RWPE2 (cell line): ENCODE measurements at regions not wholly inside any gene's neighbourhood (a gene's known extent, or its start where the extent isn't known, plus 50 kb on each side); places are given as distances from the start of the nearest gene placed in this dataset.
A peak's percentile ranks its signal among the peaks of the same experiment; 100 is the strongest.

Experiments used
- ATAC-seq: fragments of 200-7000 bp; cut with Tn5 transposase; 3 replicates; pipeline ENCODE4 v1.9.1; 2021; ENCODE audit warnings: low read depth
- DNase-seq: peaks from one replicate; pipeline ENCODE4 v3.0.0-alpha.2; 2020; ENCODE audit warnings: low spot score
- H3K27ac ChIP-seq: fragments of 450-650 bp; 2 replicates; pipeline ENCODE4 v1.5.1; 2017; ENCODE audit warnings: mild to moderate bottlenecking; ENCODE audit not compliant: poor library complexity, severe bottlenecking
- H3K27me3 ChIP-seq: fragments of 250-450 bp; sonication (Bioruptor Pico); 2 replicates; pipeline ENCODE4 v1.5.1; 2021; ENCODE audit warnings: mild to moderate bottlenecking, moderate library complexity; ENCODE audit not compliant: insufficient read depth, poor library complexity, severe bottlenecking
- H3K36me3 ChIP-seq: fragments of 250-450 bp; sonication (Bioruptor Pico); 2 replicates; pipeline ENCODE4 v1.5.1; 2020; ENCODE audit warnings: low read depth, mild to moderate bottlenecking, moderate library complexity
- H3K4me1 ChIP-seq: fragments of 250-450 bp; sonication (Bioruptor Pico); 2 replicates; pipeline ENCODE4 v1.5.1; 2021; ENCODE audit warnings: mild to moderate bottlenecking, moderate library complexity; ENCODE audit not compliant: insufficient read depth, poor library complexity, severe bottlenecking
- H3K4me3 ChIP-seq: fragments of 250-450 bp; sonication (Bioruptor Pico); 2 replicates; pipeline ENCODE4 v1.5.1; 2021; ENCODE audit warnings: mild to moderate bottlenecking, moderate library complexity; ENCODE audit not compliant: severe bottlenecking
- H3K9me3 ChIP-seq: fragments of 250-450 bp; sonication (Bioruptor Pico); 2 replicates; pipeline ENCODE4 v1.5.1; 2021; ENCODE audit warnings: mild to moderate bottlenecking, moderate library complexity; ENCODE audit not compliant: severe bottlenecking
- TF ChIP-seq, protein P1 (sequence below): fragments of 450-650 bp; IDR thresholded peaks from one replicate; pipeline ENCODE4 v1.5.1; 2017; ENCODE audit warnings: mild to moderate bottlenecking, moderate library complexity; ENCODE audit not compliant: poor library complexity, severe bottlenecking

DNA sequence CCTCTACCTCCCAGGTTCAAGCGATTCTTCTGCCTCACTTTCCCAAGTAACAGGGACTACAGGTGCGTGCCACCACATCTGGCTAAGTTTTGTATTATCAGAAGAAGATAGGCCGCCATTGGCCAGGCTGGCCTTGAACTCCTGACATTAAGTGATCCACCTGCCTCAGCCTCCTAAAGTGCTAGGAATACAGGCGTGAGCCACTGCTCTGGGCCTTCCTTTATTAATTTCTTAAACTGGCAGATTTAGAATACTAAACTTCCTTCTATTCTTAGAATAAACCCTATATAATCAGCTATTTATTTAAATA, 86.6 kb downstream of the HFE start:
- ATAC-seq = no peak
- DNase-seq = no peak
- TF ChIP-seq, protein P1, sequence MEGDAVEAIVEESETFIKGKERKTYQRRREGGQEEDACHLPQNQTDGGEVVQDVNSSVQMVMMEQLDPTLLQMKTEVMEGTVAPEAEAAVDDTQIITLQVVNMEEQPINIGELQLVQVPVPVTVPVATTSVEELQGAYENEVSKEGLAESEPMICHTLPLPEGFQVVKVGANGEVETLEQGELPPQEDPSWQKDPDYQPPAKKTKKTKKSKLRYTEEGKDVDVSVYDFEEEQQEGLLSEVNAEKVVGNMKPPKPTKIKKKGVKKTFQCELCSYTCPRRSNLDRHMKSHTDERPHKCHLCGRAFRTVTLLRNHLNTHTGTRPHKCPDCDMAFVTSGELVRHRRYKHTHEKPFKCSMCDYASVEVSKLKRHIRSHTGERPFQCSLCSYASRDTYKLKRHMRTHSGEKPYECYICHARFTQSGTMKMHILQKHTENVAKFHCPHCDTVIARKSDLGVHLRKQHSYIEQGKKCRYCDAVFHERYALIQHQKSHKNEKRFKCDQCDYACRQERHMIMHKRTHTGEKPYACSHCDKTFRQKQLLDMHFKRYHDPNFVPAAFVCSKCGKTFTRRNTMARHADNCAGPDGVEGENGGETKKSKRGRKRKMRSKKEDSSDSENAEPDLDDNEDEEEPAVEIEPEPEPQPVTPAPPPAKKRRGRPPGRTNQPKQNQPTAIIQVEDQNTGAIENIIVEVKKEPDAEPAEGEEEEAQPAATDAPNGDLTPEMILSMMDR = no peak
- H3K9me3 ChIP-seq = no peaks in the 10 kb centered on the region
- H3K36me3 ChIP-seq = no peaks in the 10 kb centered on the region
- H3K27me3 ChIP-seq = no peaks in the 10 kb centered on the region
- no peak overlapping the region for H3K4me3 ChIP-seq
- no peak overlapping the region for H3K27ac ChIP-seq
- H3K4me1 ChIP-seq = peaks cover 19% of the 10 kb centered on the region

DNA sequence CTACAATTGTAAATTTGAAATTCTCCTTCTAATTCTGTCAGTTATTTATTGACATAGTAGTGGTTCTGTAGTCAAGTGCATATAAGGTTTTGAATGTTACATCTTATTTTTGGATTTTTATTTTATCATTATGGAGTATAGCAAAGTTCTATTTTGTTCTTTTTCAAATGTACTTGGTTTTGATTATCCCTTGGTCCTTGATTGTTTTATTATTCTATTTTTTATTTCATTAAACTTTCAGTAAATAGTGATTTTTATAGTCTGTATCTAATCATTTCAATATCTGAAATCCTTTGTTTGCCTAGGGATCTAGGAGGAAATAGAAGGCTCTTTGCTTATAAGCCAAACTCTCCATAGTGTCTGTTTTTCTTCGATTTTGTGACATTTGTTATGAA, 87.8 kb downstream of the HFE start:
- peaks cover 19% of the 10 kb centered on the region for H3K4me1 ChIP-seq
- no peak overlapping the region for H3K27ac ChIP-seq
- no peak overlapping the region for H3K4me3 ChIP-seq
- no peaks in the 10 kb centered on the region for H3K9me3 ChIP-seq
- no peaks in the 10 kb centered on the region for H3K36me3 ChIP-seq
- DNase-seq (no peak), ATAC-seq (no peak)
- TF ChIP-seq, protein P1 = no peak
- no peaks in the 10 kb centered on the region for H3K27me3 ChIP-seq

DNA sequence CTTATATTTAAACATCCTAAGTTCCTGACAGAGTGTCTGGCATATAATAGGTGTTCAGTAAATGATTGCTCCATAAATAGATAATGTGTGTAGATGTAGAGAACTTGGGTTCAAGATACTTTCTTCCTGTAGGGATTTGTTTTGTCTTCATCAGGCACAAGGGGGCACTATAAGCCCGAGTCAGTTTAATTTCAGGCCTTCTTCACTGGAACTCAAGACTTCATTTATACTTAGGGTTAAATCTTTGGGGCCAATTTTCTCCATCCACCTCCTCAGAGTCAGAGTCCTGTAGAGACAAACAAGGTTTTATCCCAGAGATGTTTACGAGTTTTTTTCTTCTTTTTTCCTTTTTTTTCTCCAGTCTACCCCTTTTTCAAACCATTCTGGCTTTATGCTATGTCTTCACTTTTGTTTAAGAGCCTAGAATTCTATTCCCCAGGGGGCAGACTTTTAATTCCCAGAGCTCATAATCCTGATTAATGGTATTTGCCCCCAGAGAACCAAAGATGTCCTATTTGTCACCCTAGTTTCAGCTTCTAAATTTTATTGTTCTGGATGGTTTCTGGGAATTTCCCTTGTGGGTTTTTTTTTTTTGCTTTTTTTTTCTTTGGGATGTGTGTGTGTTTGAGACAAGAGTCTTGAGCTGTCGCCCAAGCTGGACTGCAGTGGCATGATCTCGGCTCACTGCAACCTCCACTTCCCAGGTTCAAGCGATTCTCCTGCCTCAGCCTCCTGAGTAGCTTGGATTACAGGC, 88.4 kb downstream of the HFE start:
- Histone ChIP-seq H3K9me3 (no peaks in the 10 kb centered on the region), H3K4me3 (no peak overlapping the region), H3K27ac (no peak overlapping the region), H3K36me3 (no peaks in the 10 kb centered on the region), H3K27me3 (no peaks in the 10 kb centered on the region), H3K4me1 (peaks cover 15% of the 10 kb centered on the region)
- TF ChIP-seq, protein P1 = peak; percentile 78
- ATAC-seq (no peak), DNase-seq (no peak)

DNA sequence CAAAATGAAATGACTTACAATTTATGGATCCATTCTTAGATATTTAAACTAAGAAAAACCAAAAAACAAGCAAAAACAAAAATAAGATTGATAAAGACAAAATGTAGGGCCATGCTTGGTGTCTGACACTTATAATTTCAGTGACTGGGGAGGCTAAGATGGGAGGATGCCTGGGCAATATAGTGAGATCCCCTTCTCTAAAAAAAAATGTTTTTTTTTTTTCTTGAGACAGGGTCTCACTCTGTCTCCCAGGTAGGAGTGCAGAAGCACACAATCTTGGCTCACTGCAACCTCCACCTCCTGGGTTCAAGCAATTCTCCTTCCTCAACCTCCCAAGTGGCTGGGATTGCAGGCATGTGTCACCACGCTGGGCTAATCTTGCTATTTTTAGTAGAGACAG, 92.4 kb downstream of the HFE start:
- no peak overlapping the region for H3K27ac ChIP-seq
- ATAC-seq (no peak), DNase-seq (no peak)
- peaks cover 13% of the 10 kb centered on the region for H3K4me1 ChIP-seq
- no peak overlapping the region for H3K4me3 ChIP-seq
- no peaks in the 10 kb centered on the region for H3K9me3 ChIP-seq
- TF ChIP-seq, protein P1 = no peak
- H3K27me3 ChIP-seq = no peaks in the 10 kb centered on the region
- no peaks in the 10 kb centered on the region for H3K36me3 ChIP-seq

DNA sequence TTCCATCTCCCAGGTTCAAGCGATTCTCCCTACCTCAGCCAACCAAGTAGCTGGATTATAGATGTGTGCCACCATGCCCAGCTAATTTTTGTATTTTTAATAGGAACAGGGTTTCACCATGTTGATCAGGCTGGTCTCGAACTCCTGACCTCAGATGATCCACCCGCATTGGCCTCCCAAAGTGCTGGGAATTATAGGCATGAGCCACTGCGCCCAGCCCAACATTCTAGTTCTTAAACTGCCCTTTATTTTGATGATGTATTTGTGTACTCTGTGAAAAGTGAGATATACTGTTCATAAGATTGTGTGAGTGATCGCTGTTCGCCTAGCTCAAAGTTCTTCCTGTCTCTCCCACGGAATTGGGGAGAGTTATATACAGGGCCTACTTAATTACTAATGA, 93.1 kb downstream of the HFE start:
- no peaks in the 10 kb centered on the region for H3K36me3 ChIP-seq
- no peak overlapping the region for H3K27ac ChIP-seq

More for the DNA sequence above, 93.1 kb downstream of the HFE start:
- DNase-seq (no peak), ATAC-seq (no peak)
- H3K9me3 ChIP-seq = no peaks in the 10 kb centered on the region
- H3K27me3 ChIP-seq = no peaks in the 10 kb centered on the region
- peaks cover 16% of the 10 kb centered on the region for H3K4me1 ChIP-seq
- no peak overlapping the region for H3K4me3 ChIP-seq
- TF ChIP-seq, protein P1 = no peak
